ENCODE measurements at regions not wholly inside any gene's neighbourhood (a gene's known extent, or its start where the extent isn't known, plus 50 kb on each side); places are given as distances from the start of the nearest gene placed in this dataset.

DNA sequence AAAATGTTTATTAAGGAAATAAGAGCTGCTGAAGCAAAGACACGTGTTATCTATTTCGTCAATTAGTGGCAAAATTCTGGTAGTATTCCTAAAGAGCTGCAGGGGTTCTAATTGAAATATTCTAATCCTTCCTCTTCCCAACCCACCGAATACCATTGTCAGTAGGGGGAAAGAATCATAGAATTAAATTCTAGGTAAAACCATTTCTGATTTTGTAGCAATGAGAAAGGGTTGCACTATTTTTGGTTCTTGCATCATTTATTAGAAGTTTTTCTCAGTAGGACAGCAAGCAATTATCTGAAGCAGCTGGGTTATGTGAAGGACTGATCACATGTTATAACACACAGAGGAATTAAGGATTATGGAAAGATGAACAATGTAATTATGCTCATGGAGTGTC lies 80.3 kb upstream of the SEMA6A start:
- DNase-seq: no peak

GRCh38 chr5:116652903-116653302 lies 78.3 kb upstream of the SEMA6A start:
- DNase-seq: no peak

- DNase-seq: no peak
Observed at GRCh38 chr5:116652196-116652729, 77.6 kb upstream of the SEMA6A start.

DNA sequence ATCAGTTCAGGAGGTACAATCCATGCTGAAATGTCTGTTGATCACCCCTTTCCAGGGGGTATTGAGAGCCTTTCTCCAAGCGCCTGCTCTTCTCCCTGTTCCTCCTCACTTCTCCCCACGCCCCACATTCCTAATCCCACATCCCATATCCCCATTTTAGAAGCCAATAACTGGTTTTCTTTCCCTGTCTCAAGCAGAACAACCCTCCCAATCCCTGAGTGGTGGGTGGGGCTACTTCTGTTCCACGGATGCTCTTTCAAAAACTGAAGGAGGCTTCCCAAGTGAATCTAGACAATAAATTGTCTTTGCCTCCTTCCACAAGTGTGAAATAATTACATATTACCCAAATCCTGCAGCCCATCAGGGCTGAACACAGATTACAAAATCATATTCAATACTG lies 77.0 kb upstream of the SEMA6A start:
- DNase-seq: no peak

GRCh38 chr5:116650964-116651363 lies 76.3 kb upstream of the SEMA6A start:
- DNase-seq: no peak

DNA sequence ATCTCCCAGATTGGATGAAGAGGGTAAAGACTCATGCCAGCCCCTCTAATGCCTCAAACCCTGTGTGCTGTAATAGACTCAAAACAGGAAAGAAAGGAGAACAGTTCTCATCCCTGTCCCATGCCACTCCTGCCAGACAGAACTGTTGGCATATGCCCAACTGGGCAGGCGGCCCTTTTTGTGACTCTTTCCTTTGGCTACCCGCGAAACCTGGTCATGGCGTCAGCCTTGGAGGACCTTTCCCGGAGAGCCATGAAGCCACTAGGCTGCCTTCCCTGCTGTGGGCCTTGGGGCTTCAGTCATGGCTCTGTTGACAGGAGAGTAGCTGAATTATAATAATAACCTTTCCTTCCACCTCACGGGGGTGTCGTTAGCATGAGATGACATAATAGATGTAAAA lies 75.9 kb upstream of the SEMA6A start:
- no peak for DNase-seq

- DNase-seq: no peak
Observed at GRCh38 chr5:116646611-116647289, 72.1 kb upstream of the SEMA6A start.

GRCh38 chr5:116645627-116646026 lies 71.0 kb upstream of the SEMA6A start:
- no peak for DNase-seq

DNA sequence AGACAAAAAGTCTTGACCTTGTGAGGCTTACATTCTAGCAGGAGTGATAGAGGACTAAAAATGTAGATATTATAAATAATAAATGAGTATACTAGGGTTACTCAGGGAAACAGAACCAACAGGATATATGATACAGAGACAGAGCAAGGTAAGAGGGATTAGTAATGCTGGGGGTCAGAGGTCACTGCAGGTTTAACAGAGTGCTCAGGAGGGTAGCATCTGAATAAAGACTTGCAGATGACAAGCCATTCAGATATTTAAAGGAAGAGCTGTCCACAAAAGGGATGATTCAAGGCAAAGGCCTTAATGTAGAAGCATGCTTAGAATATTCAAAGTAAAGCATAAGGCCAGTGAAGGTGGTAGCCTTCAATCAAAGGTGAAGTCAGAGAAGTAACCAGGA lies 65.6 kb upstream of the SEMA6A start:
- DNase-seq: no peak

DNA sequence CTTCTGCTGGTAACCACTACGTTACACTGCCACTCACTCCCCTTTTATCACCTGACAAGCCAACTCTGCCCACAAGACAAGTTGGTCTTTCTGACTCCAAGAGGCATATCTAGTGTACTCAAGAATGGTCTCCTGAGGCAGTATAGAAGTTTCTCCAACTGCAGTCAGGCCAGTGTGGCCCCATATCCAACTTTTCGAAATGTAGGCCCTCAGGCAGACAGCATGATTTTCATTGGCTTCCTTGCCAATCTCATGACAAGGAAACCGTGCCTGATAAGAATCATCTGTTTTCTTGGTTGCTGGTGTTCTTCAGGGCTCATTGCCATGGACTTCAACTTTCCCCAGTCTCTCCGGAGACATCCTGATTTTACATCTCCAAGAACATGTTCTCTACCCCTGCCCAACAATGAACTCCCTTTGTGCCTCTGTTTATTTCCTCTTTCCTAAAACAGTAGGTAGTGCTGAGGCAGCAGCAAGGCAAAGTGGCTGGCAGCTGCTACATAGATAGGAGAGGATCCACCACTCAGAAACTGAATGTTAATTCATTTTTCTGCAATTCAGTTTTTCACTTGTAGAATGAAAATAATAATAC lies 62.6 kb upstream of the SEMA6A start:
- DNase-seq: no peak

DNA sequence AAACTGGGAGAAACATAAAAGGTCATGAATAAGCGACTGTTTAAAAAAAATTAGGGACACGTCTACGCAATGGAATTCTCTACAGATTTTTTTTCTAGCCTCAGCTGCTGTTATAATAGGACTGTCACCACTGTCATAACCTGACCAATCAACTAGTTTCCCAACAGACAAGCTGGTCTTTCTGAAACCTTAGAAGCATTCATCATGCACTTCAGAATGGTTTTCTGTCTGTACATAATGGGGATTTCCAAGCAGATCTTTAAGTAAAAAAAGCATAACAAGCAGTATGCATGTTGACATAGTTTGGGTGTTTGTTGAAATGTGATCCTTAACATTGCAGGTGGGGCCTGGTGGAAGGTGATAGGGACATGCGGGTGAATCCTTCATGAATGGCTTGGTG lies 58.3 kb upstream of the SEMA6A start:
- no peak for DNase-seq

DNA sequence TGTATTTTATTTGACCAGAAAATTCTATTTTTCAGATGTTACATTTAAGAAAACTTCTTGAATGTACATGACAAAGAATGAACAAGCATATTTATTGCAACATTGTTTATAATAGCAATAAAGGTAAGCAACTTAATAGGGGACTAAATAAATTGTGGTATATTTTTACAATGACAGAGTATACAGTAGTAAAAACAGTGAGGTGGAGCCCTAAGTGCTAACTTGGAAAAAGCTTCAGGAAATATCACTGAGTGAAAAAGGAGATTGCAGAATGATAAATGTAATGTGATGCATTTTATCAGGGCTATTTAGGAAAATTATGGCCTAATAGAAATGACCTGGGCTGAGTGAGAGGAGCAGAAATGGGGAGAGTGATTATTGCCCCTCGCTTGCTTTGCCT lies 56.5 kb upstream of the SEMA6A start:
- DNase-seq: no peak

- DNase-seq: no peak
Observed at GRCh38 chr5:116629168-116629567, 54.5 kb upstream of the SEMA6A start.

DNA sequence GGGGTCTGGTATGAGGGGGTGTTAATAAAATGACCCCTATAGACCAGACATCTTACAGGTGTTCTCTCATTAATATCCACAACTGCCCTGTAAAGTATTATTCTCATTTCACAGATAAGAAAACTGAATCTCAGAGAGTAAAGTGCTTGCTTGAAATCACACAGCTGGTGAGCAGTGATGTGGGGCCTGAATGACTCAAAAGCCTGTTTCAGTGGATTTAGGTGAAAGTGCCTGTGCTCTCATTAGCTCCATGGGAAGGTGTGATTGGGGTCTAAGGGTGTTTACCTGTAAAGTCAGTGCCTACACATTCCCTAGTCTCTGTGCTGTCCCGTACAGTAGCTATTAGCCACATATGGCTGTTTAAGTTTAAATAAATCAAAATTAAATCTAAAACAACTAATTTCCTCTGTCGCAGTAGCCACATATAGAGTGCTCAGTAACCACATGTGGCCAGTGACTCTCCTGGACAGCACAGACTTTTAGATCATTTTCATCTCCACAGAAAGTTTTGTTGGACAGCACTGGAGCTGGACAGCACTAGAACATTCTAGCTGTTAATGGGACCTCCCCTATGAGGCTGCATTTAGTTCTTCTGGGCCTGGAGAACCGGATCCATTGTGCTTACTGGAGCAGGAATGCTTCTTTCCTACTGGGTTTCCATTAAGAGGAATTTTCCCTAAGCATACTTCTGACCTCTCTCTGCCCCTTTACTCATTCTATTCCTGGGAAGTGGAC lies 52.5 kb upstream of the SEMA6A start:
- no peak for DNase-seq

DNA sequence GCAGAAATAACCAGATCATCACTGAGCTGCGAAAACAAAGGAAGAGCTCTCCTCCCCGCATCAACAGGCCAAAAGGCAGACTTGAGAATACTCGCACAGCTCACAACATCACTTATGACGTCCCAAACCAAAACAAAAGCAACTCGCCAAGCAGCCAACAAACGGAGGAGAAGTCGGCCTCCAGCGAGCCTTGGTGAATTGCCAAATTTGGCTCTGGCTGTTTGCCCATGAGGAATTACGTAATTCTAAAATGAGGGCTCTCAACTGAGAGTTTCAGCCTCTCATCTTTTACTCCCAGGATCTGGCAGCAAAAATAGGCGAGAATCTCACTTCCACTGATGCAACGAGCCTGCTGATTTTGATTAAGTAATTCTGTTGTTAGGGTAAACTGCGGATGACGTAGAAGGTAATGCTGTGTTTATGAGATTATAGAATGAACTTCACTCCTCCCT lies 51.7 kb upstream of the SEMA6A start:
- no peak for DNase-seq

Measured in stimulated activated CD4-positive, alpha-beta T cell treated with anti-CD3 and anti-CD28 coated beads, Interleukin-2, amount 100 ng/mL, for 48 hours (primary cell).